Neural cell (in vitro differentiated cells): ENCODE measurements at regions not wholly inside any gene's neighbourhood (a gene's known extent, or its start where the extent isn't known, plus 50 kb on each side); places are given as distances from the start of the nearest gene placed in this dataset.

Experiments
- CTCF ChIP-seq: fragments of 450-650 bp; IDR thresholded peaks from 2 replicates; pipeline ENCODE4 v1.5.1; 2014; ENCODE audit warnings: antibody characterized with exemption, mild to moderate bottlenecking, moderate library complexity; ENCODE audit not compliant: poor library complexity, severe bottlenecking
- EP300 ChIP-seq: fragments of 450-650 bp; conservative IDR thresholded peaks from 2 replicates; pipeline ENCODE4 v1.6.1; 2014; ENCODE audit warnings: antibody characterized with exemption, mild to moderate bottlenecking, moderate library complexity; ENCODE audit not compliant: poor library complexity, severe bottlenecking
- EZH2 ChIP-seq: fragments of 200-600, 300-800 bp; shearing (Covaris generic), sonication (generic); IDR thresholded peaks from 2 replicates; pipeline ENCODE4 v1.6.1; 2014; ENCODE audit warnings: antibody characterized with exemption, low read length, borderline replicate concordance, mild to moderate bottlenecking; ENCODE audit not compliant: insufficient read depth, poor library complexity, severe bottlenecking
- MXI1 ChIP-seq: fragments of 450-650 bp; conservative IDR thresholded peaks from 2 replicates; pipeline ENCODE4 v1.6.1; 2014; ENCODE audit warnings: antibody characterized with exemption, mild to moderate bottlenecking; ENCODE audit not compliant: poor library complexity, severe bottlenecking
- POLR2AphosphoS5 ChIP-seq: IDR thresholded peaks from 2 replicates; pipeline ENCODE4 v1.6.1; 2012
- RAD21 ChIP-seq: fragments of 450-650 bp; conservative IDR thresholded peaks from 2 replicates; pipeline ENCODE4 v1.6.1; 2014; ENCODE audit warnings: antibody characterized with exemption, mild to moderate bottlenecking, moderate library complexity
- TAF1 ChIP-seq: IDR thresholded peaks from 2 replicates; pipeline ENCODE4 v1.6.1; 2012; ENCODE audit warnings: low read depth
- TF ChIP-seq, protein P1 (sequence below): IDR thresholded peaks from 2 replicates; pipeline ENCODE4 v1.6.1; 2012; ENCODE audit warnings: borderline replicate concordance

GRCh38 chr18:56413862-56414261 is 224.5 kb downstream of the TXNL1 start:
- TF ChIP-seq CTCF (no peak), EZH2 (no peak), MXI1 (no peak), POLR2AphosphoS5 (no peak), EP300 (no peak), TAF1 (no peak), RAD21 (no peak)
- TF ChIP-seq, protein P1, sequence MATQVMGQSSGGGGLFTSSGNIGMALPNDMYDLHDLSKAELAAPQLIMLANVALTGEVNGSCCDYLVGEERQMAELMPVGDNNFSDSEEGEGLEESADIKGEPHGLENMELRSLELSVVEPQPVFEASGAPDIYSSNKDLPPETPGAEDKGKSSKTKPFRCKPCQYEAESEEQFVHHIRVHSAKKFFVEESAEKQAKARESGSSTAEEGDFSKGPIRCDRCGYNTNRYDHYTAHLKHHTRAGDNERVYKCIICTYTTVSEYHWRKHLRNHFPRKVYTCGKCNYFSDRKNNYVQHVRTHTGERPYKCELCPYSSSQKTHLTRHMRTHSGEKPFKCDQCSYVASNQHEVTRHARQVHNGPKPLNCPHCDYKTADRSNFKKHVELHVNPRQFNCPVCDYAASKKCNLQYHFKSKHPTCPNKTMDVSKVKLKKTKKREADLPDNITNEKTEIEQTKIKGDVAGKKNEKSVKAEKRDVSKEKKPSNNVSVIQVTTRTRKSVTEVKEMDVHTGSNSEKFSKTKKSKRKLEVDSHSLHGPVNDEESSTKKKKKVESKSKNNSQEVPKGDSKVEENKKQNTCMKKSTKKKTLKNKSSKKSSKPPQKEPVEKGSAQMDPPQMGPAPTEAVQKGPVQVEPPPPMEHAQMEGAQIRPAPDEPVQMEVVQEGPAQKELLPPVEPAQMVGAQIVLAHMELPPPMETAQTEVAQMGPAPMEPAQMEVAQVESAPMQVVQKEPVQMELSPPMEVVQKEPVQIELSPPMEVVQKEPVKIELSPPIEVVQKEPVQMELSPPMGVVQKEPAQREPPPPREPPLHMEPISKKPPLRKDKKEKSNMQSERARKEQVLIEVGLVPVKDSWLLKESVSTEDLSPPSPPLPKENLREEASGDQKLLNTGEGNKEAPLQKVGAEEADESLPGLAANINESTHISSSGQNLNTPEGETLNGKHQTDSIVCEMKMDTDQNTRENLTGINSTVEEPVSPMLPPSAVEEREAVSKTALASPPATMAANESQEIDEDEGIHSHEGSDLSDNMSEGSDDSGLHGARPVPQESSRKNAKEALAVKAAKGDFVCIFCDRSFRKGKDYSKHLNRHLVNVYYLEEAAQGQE = no peak
